A549 (cell line): ENCODE measurements at regions not wholly inside any gene's neighbourhood (a gene's known extent, or its start where the extent isn't known, plus 50 kb on each side); places are given as distances from the start of the nearest gene placed in this dataset.

Source experiments
- ATAC-seq, 2 experiments: fragments of 200-7000 bp in 1 of 2; fragments of >200 bp in 1 of 2; cut with Nextera tagmentation in 1 of 2; cut with Tn5 transposase in 1 of 2; 3 replicates each; pipeline versions ENCODE4 v1.8.0 to v1.9.1; 2018 to 2020; ENCODE audit warnings: mild to moderate bottlenecking in 1 of 2, moderate library complexity in 1 of 2
- CTCF ChIA-PET: fragments of 300-600 bp; sonication (Branson Sonifier 250); formaldehyde crosslinking; extraction: SDS; loops from one replicate; lab custom pipeline; 2021; ENCODE audit warnings: antibody characterized with exemption, inconsistent platforms; lab: Yijun Ruan, JAX
- POLR2A ChIA-PET: fragments of 350-600 bp; formaldehyde crosslinking; extraction: SDS; loops from one replicate; lab custom pipeline; 2021; ENCODE audit warnings: antibody characterized with exemption, inconsistent platforms; lab: Yijun Ruan, JAX
- DNase-seq, 2 experiments: peaks; one replicate each; pipeline versions ENCODE4 v3.0.0 to v3.0.0-alpha.2; 2011 to 2016; ENCODE audit warnings: low read depth in 1 of 2, low spot score in 1 of 2
- FAIRE-seq: peaks from 2 replicates; lab custom pipeline; 2011; peaks lifted over from hg19 to GRCh38; lab: Jason Lieb, UNC
- H3K27ac ChIP-seq, 2 experiments: fragments of >200 bp; sonication (Bioruptor Twin); formaldehyde crosslinking; 3 replicates each; pipeline ENCODE4 v1.5.1; 2016 to 2017
- H3K4me1 ChIP-seq: fragments of >200 bp; sonication (Bioruptor Twin); formaldehyde crosslinking; 3 replicates; pipeline ENCODE4 v1.6.1; 2016
- H3K4me2 ChIP-seq: fragments of >200 bp; sonication (Bioruptor Twin); formaldehyde crosslinking; 3 replicates; pipeline ENCODE4 v1.6.1; 2016
- H3K4me3 ChIP-seq: fragments of >200 bp; sonication (Bioruptor Twin); formaldehyde crosslinking; 3 replicates; pipeline ENCODE4 v1.5.1; 2016
- H3K9me3 ChIP-seq: fragments of >200 bp; sonication (Bioruptor Twin); formaldehyde crosslinking; 3 replicates; pipeline ENCODE4 v1.6.1; 2016
- CBX2 ChIP-seq: fragments of 200-600 bp; sonication (generic); IDR thresholded peaks from 2 replicates; pipeline ENCODE4 v1.6.1; 2016; ENCODE audit warnings: low read depth, mild to moderate bottlenecking, borderline replicate concordance
- CBX8 ChIP-seq: fragments of 200-600 bp; sonication (generic); IDR thresholded peaks from 2 replicates; pipeline ENCODE4 v1.6.1; 2016
- CEBPB ChIP-seq, 2 experiments: fragments of >200 bp in 1 of 2; sonication (Bioruptor Twin) in 1 of 2; formaldehyde crosslinking in 1 of 2; IDR thresholded peaks; 2 replicates each; pipeline ENCODE4 v1.6.1; 2012 to 2016
- CHD2 ChIP-seq: fragments of 150-350 bp; IDR thresholded peaks from 2 replicates; pipeline ENCODE4 v1.6.1; 2014; ENCODE audit warnings: low read length; ENCODE audit not compliant: partially characterized antibody
- CHD4 ChIP-seq: fragments of 200-600 bp; sonication (generic); IDR thresholded peaks from 2 replicates; pipeline ENCODE4 v1.6.1; 2016; ENCODE audit warnings: antibody characterized with exemption, mild to moderate bottlenecking, borderline replicate concordance
- E2F6 ChIP-seq: IDR thresholded peaks from 2 replicates; pipeline ENCODE4 v1.6.1; 2012; ENCODE audit warnings: low read depth, borderline replicate concordance
- EHF ChIP-seq: fragments of 250-450 bp; sonication (Bioruptor Pico); IDR thresholded peaks from 2 replicates; pipeline ENCODE4 v1.5.0; 2020; ENCODE audit warnings: mild to moderate bottlenecking
- ELK1 ChIP-seq: fragments of 150-350 bp; IDR thresholded peaks from 2 replicates; pipeline ENCODE4 v1.6.1; 2014; ENCODE audit warnings: low read depth, mild to moderate bottlenecking, low read length
- ESRRA ChIP-seq: fragments of 150-350 bp; IDR thresholded peaks from 2 replicates; pipeline ENCODE4 v1.6.1; 2014; ENCODE audit warnings: mild to moderate bottlenecking, low read length, borderline replicate concordance
- FOSB ChIP-seq: fragments of 250-450 bp; sonication (Bioruptor Pico); IDR thresholded peaks from 2 replicates; pipeline ENCODE4 v1.5.0; 2020; ENCODE audit warnings: mild to moderate bottlenecking, moderate library complexity
- FOSL2 ChIP-seq, 2 experiments: fragments of 450-650 bp in 1 of 2; fragments of >200 bp in 1 of 2; sonication (Bioruptor Twin) in 1 of 2; formaldehyde crosslinking; IDR thresholded peaks; 2 replicates each; pipeline versions ENCODE4 v1.5.0 to v1.6.1; 2016 to 2020; ENCODE audit warnings: mild to moderate bottlenecking in 1 of 2, moderate library complexity in 1 of 2
- FOXS1 ChIP-seq: fragments of 250-450 bp; sonication (Bioruptor Pico); IDR thresholded peaks from 2 replicates; pipeline ENCODE4 v1.5.0; 2020; ENCODE audit warnings: mild to moderate bottlenecking, moderate library complexity
- HMGXB4 ChIP-seq: fragments of 250-450 bp; sonication (Bioruptor Pico); IDR thresholded peaks from 2 replicates; pipeline ENCODE4 v1.5.0; 2021; ENCODE audit warnings: mild to moderate bottlenecking, moderate library complexity, borderline replicate concordance
- HOXA7 ChIP-seq: fragments of 250-450 bp; sonication (Bioruptor Pico); IDR thresholded peaks from 2 replicates; pipeline ENCODE4 v1.5.0; 2020; ENCODE audit warnings: mild to moderate bottlenecking, moderate library complexity
- HOXB13 ChIP-seq: fragments of 250-450 bp; sonication (Bioruptor Pico); IDR thresholded peaks from 2 replicates; pipeline ENCODE4 v1.5.0; 2020; ENCODE audit warnings: low read depth, mild to moderate bottlenecking, moderate library complexity
- JUN ChIP-seq, 2 experiments: fragments of >200 bp; sonication (Bioruptor Twin); formaldehyde crosslinking; IDR thresholded peaks; 2 replicates in 1 of 2; 3 replicates in 1 of 2; pipeline ENCODE4 v1.6.1; 2016 to 2017
- KDM5A ChIP-seq: fragments of 200-600 bp; sonication (generic); IDR thresholded peaks from 2 replicates; pipeline ENCODE4 v1.6.1; 2016; ENCODE audit warnings: antibody characterized with exemption, mild to moderate bottlenecking
- MAZ ChIP-seq: fragments of 150-350 bp; IDR thresholded peaks from 2 replicates; pipeline ENCODE4 v1.6.1; 2014; ENCODE audit warnings: antibody characterized with exemption, low read depth, low read length, borderline replicate concordance
- NFE2L2 ChIP-seq: fragments of 150-350 bp; conservative IDR thresholded peaks from 2 replicates; pipeline ENCODE4 v1.6.1; 2014; ENCODE audit warnings: low read length
- NR3C1 ChIP-seq: fragments of >200 bp; sonication (Bioruptor Twin); formaldehyde crosslinking; IDR thresholded peaks from 3 replicates; pipeline ENCODE4 v1.6.1; 2017
- POLR2A ChIP-seq: IDR thresholded peaks from 2 replicates; pipeline ENCODE4 v1.6.1; 2012; ENCODE audit warnings: mild to moderate bottlenecking, low read length
- RAD21 ChIP-seq, 2 experiments: fragments of >200 bp in 1 of 2; sonication (Bioruptor Twin) in 1 of 2; formaldehyde crosslinking in 1 of 2; IDR thresholded peaks in 1 of 2; conservative IDR thresholded peaks in 1 of 2; 2 replicates in 1 of 2; 3 replicates in 1 of 2; pipeline ENCODE4 v1.6.1; 2012 to 2018; ENCODE audit warnings: inconsistent platforms in 1 of 2
- REST ChIP-seq: fragments of 200-600 bp; sonication (generic); IDR thresholded peaks from 2 replicates; pipeline ENCODE4 v1.6.1; 2016; ENCODE audit warnings: antibody characterized with exemption, mild to moderate bottlenecking, moderate library complexity
- RFX5 ChIP-seq: fragments of 450-650 bp; IDR thresholded peaks from 2 replicates; pipeline ENCODE4 v1.7.1; 2014; ENCODE audit warnings: antibody characterized with exemption, mild to moderate bottlenecking, moderate library complexity
- RNF2 ChIP-seq: fragments of 200-600 bp; sonication (generic); IDR thresholded peaks from 2 replicates; pipeline ENCODE4 v1.6.1; 2016; ENCODE audit warnings: low read depth, mild to moderate bottlenecking, antibody characterized with exemption, moderate library complexity, borderline replicate concordance
- SMC3 ChIP-seq: fragments of >200 bp; sonication (Bioruptor Twin); formaldehyde crosslinking; IDR thresholded peaks from 3 replicates; pipeline ENCODE4 v1.6.1; 2018; ENCODE audit warnings: inconsistent platforms
- SREBF2 ChIP-seq: fragments of 450-650 bp; IDR thresholded peaks from 2 replicates; pipeline ENCODE4 v1.6.1; 2014; ENCODE audit warnings: mild to moderate bottlenecking, moderate library complexity
- TFCP2L1 ChIP-seq: fragments of 250-450 bp; sonication (Bioruptor Pico); IDR thresholded peaks from 2 replicates; pipeline ENCODE4 v1.5.0; 2021; ENCODE audit warnings: mild to moderate bottlenecking
- TP53 ChIP-seq: fragments of 250-450 bp; sonication (Bioruptor Pico); IDR thresholded peaks from 2 replicates; pipeline ENCODE4 v1.5.0; 2021; ENCODE audit warnings: mild to moderate bottlenecking, moderate library complexity
- ZFP36 ChIP-seq: fragments of 450-650 bp; IDR thresholded peaks from 2 replicates; pipeline ENCODE4 v1.6.1; 2014; ENCODE audit warnings: borderline replicate concordance; ENCODE audit not compliant: partially characterized antibody
- ZNF302 ChIP-seq: fragments of 250-450 bp; sonication (Bioruptor Pico); IDR thresholded peaks from 2 replicates; pipeline ENCODE4 v1.9.0; 2021; ENCODE audit warnings: inconsistent platforms, mild to moderate bottlenecking, moderate library complexity
- WGBS: methylation state at CpG from one replicate; pipeline ENCODE4 v1.1.6; 2017; ENCODE audit errors: missing lambda C conversion rate; 5-methylcytosine and 5-hydroxymethylcytosine counted together

GRCh38 chr13:103287659-103288058 lies 221.4 kb upstream of the SLC10A2 start:
- Histone ChIP-seq H3K4me1 (no peaks in the 10 kb centered on the region), H3K9me3 (no peaks in the 10 kb centered on the region), H3K4me2 (no peak overlapping the region), H3K27ac (no peak overlapping the region), H3K4me3 (no peak overlapping the region)
- DNase-seq (no peak), ATAC-seq (no peak), FAIRE-seq (no peak)
- POLR2A ChIA-PET, result no interaction called here
- CTCF ChIA-PET, result no interaction called here
- no peak for TF ChIP-seq JUN (IDR thresholded peaks at IDR 0.05)

- no peak for DNase-seq
- Histone ChIP-seq H3K4me3 (no peak overlapping the region), H3K27ac (no peak overlapping the region), H3K9me3 (no peaks in the 10 kb centered on the region), H3K4me2 (no peak overlapping the region), H3K4me1 (no peaks in the 10 kb centered on the region)
- ChIA-PET CTCF (no interaction called here), POLR2A (no interaction called here)
- no peak for FAIRE-seq
- no peak for ATAC-seq
- 27% methylated on average over 2 of the region's 2 CpGs for WGBS
- TF ChIP-seq SREBF2 (no peak), HOXA7 (no peak), POLR2A (no peak), RNF2 (no peak), HMGXB4 (CRISPR knock-in tag) (no peak), NR3C1 (no peak), CBX8 (no peak), FOSB (no peak), FOSL2 (IDR thresholded peaks at IDR 0.05) (no peak), FOSL2 (CRISPR knock-in tag; IDR thresholded peaks at IDR 0.05) (no peak), ELK1 (no peak), CEBPB (IDR thresholded peaks at IDR 0.05) (no peak), TP53 (CRISPR knock-in tag) (no peak), REST (no peak), SMC3 (no peak), TFCP2L1 (no peak), JUN (IDR thresholded peaks at IDR 0.05) (no peak), EHF (no peak), NFE2L2 (no peak), CBX2 (no peak), MAZ (no peak)
Measured at GRCh38 chr13:103284466-103284865, 218.2 kb upstream of the SLC10A2 start.

GRCh38 chr13:103283451-103283820 lies 217.2 kb upstream of the SLC10A2 start:
- CTCF ChIA-PET, result no interaction called here
- peak overlapping the region; percentile 13 to 54; a peak in 2 of 6 replicates for H3K27ac ChIP-seq
- H3K4me3 ChIP-seq, result no peak overlapping the region
- DNase-seq, result no peak
- 69% methylated on average over 1 of the region's 1 CpG for WGBS
- H3K9me3 ChIP-seq, result no peaks in the 10 kb centered on the region
- POLR2A ChIA-PET, result no interaction called here
- no peak overlapping the region; the same call in 2 of the 3 replicates for H3K4me2 ChIP-seq
- FAIRE-seq, result no peak
- no peaks in the 10 kb centered on the region for H3K4me1 ChIP-seq
- no peak for ATAC-seq
- TF ChIP-seq KDM5A (no peak), RFX5 (no peak), CHD4 (no peak), ZNF302 (CRISPR knock-in tag) (no peak), JUN (IDR thresholded peaks at IDR 0.05) (no peak), CHD2 (no peak), FOXS1 (CRISPR knock-in tag) (no peak), HOXB13 (CRISPR knock-in tag) (no peak), MAZ (no peak), ZFP36 (no peak), EHF (no peak), E2F6 (no peak), RAD21 (conservative IDR thresholded peaks at IDR 0.05 in 1 of 2, IDR thresholded peaks at IDR 0.05 in 1 of 2) (no peak), ESRRA (no peak)
